ENCODE measurements at regions not wholly inside any gene's neighbourhood (a gene's known extent, or its start where the extent isn't known, plus 50 kb on each side); places are given as distances from the start of the nearest gene placed in this dataset.

GRCh38 chr20:24806705-24807676 is 142.1 kb upstream of the CST7 start:
- ChIA-PET CTCF (interaction anchor here (0.7 to 0.9 kb wide), 2 partner anchors 9 to 52 kb away, joined by 3 read pairs; no protein-coding TSS in a partner anchor), POLR2A (no interaction called here)
- H3K4me3 ChIP-seq (ENCODE audit: low read depth, low read length): no peak overlapping the region
- no peak overlapping the region for H3K27ac ChIP-seq (ENCODE audit: extremely low read depth, low read depth, low read length)
- no peaks in the 10 kb centered on the region for H3K9me3 ChIP-seq (ENCODE audit: control insufficient read depth, insufficient read depth, low read depth, low read length)
- no peaks in the 10 kb centered on the region for H3K4me1 ChIP-seq (ENCODE audit: control insufficient read depth, insufficient read depth, low read length)
- no peaks in the 10 kb centered on the region for H3K36me3 ChIP-seq (ENCODE audit: control insufficient read depth in 2 of 2, insufficient read depth in 1 of 2, low read length in 2 of 2)
- no peak for TF ChIP-seq ZSCAN18 (tag by site-specific recombination; IDR thresholded peaks at IDR 0.05)
- no peak for TF ChIP-seq SALL2 (tag by site-specific recombination; IDR thresholded peaks at IDR 0.05; ENCODE audit: borderline replicate concordance)
- no peak for TF ChIP-seq ZNF221 (tag by site-specific recombination; IDR thresholded peaks at IDR 0.05; ENCODE audit: borderline replicate concordance)
- no peak for TF ChIP-seq ZNF223 (tag by site-specific recombination; IDR thresholded peaks at IDR 0.05)
- TF ChIP-seq ZNF324 (tag by site-specific recombination; IDR thresholded peaks at IDR 0.05): no peak
- TF ChIP-seq, protein P1, sequence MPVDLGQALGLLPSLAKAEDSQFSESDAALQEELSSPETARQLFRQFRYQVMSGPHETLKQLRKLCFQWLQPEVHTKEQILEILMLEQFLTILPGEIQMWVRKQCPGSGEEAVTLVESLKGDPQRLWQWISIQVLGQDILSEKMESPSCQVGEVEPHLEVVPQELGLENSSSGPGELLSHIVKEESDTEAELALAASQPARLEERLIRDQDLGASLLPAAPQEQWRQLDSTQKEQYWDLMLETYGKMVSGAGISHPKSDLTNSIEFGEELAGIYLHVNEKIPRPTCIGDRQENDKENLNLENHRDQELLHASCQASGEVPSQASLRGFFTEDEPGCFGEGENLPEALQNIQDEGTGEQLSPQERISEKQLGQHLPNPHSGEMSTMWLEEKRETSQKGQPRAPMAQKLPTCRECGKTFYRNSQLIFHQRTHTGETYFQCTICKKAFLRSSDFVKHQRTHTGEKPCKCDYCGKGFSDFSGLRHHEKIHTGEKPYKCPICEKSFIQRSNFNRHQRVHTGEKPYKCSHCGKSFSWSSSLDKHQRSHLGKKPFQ (tag by site-specific recombination; IDR thresholded peaks at IDR 0.05): no peak
- no peak for TF ChIP-seq PBX3 (CRISPR knock-in tag; IDR thresholded peaks at IDR 0.05)
- no peak for TF ChIP-seq HOXC10 (CRISPR knock-in tag; IDR thresholded peaks at IDR 0.05)
- no peak for TF ChIP-seq ZNF777 (tag by site-specific recombination; IDR thresholded peaks at IDR 0.05; ENCODE audit: borderline replicate concordance)
- TF ChIP-seq ZNF10 (tag by site-specific recombination; IDR thresholded peaks at IDR 0.05): no peak
- no peak for TF ChIP-seq ZNF707 (tag by site-specific recombination; IDR thresholded peaks at IDR 0.05)
- TF ChIP-seq REPIN1 (tag by site-specific recombination; IDR thresholded peaks at IDR 0.05; ENCODE audit: low read depth): no peak
- no peak for TF ChIP-seq ZNF426 (tag by site-specific recombination; IDR thresholded peaks at IDR 0.05)
- no peak for TF ChIP-seq ZNF518A (tag by site-specific recombination; conservative IDR thresholded peaks at IDR 0.05; ENCODE audit: low read depth)
- TF ChIP-seq ZNF629 (tag by site-specific recombination; IDR thresholded peaks at IDR 0.05): no peak
- TF ChIP-seq PRDM10 (tag by site-specific recombination; IDR thresholded peaks at IDR 0.05): no peak
